ENCODE measurements at regions not wholly inside any gene's neighbourhood (a gene's known extent, or its start where the extent isn't known, plus 50 kb on each side); places are given as distances from the start of the nearest gene placed in this dataset.
A peak's percentile ranks its signal among the peaks of the same experiment; 100 is the strongest.
"Not testable (repeated sequence)": the region's sequence is repeated elsewhere in the genome, so short reads cannot be mapped to it uniquely, and the experiment has no call there.

DNA sequence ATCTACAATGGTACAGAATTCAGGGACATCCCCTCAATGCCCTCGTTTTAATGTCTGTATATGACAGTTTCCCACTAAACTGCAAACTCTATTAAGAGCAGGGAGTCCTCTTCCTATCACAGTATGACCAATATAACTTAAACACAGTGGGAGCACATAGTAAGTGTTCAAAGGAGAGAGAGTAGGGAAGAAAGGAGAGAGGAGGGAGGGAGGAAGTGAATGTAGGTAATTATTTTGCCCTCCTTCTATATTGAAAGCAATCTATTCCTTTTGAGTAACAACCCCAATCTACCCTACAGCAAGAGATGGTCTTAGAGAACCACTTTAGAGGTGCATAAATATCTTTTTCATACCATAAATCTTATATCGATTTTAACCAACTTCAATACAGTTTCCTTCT lies 121.4 kb downstream of the MRPL39 start:
- no peak for DNase-seq

- DNase-seq, result no peak
Measured at GRCh38 chr21:25467896-25468295, 139.4 kb downstream of the MRPL39 start.

DNA sequence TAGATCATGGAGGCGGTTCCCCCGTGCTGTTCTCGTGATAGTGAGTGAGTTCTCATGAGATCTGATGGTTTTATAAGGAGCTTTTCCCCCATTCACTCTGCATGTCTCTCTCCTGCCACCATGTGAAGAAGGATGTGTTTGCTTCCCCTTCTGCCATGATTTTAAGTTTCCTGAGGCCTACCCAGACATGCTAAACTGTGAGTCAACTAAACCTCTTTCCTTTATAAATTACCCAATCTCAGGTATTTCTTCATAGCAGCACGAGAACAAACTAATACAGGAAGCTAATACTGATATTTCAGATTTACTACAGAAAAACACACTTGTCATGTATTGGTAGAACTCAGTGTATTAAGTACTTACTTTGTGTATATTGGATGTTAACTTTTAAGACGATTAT lies 140.2 kb downstream of the MRPL39 start:
- not testable (repeated sequence) for DNase-seq

- DNase-seq, result no peak
Measured at GRCh38 chr21:25466470-25466869, 140.8 kb downstream of the MRPL39 start.

- DNase-seq, result no peak
Measured at GRCh38 chr21:25465263-25465662, 142.0 kb downstream of the MRPL39 start.

DNA sequence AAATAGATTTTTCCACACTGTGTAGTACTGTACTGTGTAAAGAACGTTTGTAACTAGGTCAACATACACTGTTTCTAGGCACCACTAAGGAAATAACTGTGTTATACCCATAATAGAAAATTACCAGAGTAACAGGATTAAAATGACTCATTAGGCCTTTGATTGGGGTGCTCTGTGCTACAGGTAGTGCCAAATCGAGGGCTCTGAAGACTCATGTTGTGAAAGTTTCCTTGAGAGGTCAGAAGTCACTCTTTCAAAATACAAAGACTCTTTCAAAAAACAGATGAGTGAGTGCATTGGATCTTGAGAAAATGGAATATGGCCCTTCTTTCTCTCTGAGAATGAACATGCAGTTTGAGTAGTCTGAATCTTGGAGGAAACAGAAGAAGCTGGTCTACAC lies 143.0 kb downstream of the MRPL39 start:
- DNase-seq, result no peak

DNA sequence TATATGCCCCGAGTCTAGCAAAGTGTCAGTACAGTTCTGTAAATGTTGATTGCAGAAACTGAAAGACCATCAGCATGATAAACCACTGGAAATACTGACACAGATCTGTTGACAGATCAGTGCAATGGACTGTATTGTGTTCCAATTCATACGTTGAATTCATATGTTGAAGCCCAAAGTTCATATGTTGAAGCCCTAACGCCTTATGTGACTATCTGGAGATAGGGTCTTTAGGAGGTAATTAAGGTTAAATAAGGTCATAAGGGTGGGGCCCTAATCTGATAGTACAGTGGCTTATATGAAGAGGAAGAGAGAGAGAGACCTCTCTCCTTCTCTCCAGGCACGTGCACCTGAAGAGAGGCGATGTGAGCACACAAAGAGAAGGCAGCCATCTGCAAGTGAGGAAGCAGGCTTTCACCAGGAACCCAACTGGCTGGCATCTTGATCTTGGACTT lies 144.7 kb downstream of the MRPL39 start:
- DNase-seq, result no peak

DNA sequence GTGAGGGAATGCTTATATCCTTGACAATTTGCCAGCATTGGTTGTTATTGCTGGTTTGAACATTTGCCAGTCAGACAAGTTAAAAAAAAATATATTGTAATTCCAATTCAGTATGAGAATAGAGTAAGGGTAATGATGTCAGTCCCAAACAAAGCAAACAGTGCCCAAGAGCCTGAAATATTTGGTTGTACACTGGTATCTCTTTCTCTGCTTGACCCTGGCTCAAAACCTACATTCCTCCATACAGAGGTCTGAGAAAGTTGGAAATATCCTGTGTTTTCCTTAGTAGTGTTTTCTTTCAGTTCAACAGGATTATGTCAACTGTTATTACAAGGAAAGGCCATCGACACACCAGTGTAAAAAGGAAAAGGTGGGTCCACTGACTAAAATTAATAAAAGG lies 145.6 kb downstream of the MRPL39 start:
- no peak for DNase-seq

- DNase-seq, result no peak
Measured at GRCh38 chr21:25459993-25460392, 147.3 kb downstream of the MRPL39 start.

DNA sequence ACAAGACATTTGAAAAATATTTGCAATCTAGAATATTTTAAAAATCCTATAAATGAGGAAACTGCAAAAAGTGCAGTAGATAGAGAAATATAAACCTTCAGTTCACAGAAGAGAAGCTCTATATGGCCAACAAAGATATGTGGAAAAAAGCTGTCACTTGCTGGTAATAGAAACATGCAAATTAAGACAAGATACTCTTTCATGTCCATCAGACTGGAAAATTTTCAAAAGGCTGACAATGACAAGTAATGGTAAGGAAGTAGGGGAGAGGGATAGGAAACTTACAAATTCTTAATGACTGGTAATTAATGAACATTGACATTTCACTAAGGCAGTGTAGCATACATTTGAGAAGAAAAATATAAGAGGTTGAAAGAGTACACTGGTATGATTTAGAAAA lies 147.9 kb downstream of the MRPL39 start:
- DNase-seq, result no peak

DNA sequence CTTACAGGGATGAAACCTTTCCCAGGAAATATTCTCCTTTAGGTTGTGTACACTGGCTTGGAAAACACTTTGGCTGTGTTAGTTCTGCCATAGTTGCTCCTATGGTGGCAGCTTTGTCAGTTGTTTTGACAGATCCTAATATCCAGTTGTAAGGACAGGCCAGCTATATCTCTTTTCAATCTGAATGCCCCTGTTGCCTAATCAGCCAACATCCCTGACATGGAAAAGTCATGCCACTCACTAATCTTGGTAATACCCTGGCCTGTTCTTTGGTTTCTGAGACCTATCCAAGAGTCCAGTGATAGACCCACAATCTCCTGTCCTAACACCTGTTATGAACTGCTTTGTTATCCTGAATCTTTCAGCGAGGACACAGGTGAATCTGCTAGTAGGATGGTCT lies 148.8 kb downstream of the MRPL39 start:
- no peak for DNase-seq

DNA sequence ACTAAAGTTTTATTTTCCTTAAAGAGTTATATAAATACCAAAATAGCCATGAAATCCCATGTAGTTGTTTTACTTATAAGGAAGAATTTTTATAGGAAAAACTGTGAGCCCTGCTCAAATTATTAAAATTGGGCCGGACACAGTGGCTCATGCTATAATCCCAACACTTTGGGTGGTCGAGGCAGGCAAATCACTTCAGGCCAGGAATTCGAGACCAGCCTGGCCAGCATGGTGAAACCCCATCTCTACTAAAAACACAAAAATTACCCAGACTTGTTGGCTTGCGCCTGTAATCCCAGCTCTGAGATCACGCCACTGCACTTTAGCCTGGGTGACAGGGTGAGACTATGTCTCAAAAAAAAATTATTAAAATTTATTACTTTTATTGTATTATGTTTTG lies 149.3 kb downstream of the MRPL39 start:
- no peak for DNase-seq

DNA sequence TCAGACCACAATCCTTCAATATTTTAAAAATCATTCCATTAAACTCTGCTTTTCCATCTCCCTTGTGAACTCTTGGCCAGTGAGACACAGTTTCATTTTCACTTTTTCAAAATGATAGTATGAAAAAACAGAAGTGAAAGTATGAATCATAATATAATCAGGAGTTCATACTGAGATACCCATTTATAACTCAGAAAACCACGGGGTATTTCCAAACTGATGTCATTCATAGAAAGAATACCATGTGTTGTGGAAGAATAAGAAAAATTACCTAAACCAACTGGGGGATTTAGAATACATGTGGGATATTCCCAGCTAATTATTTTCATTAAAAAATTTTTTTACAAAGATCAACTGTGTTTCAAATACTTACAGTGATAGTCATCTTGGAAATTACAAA lies 149.9 kb downstream of the MRPL39 start:
- peak; percentile 65 for DNase-seq

DNA sequence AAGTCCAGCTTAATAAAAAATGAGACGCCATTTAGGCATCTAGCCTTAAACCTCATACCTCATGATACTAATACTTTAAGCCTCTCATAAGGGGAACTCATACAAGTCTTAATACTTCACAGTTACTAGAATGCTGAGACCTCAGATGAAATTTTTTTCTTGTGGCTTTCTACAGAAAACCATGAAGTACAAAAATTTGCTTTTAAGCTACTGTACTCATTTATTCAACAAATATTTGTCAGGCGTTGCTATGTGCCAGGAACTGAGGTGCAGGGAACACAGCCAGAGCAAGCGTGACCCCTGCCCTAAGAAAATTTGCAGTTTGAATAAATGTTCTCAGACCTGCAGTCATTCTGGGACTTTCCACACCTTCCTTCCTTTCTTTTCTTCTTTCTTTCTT lies 150.6 kb downstream of the MRPL39 start:
- no peak for DNase-seq

DNA sequence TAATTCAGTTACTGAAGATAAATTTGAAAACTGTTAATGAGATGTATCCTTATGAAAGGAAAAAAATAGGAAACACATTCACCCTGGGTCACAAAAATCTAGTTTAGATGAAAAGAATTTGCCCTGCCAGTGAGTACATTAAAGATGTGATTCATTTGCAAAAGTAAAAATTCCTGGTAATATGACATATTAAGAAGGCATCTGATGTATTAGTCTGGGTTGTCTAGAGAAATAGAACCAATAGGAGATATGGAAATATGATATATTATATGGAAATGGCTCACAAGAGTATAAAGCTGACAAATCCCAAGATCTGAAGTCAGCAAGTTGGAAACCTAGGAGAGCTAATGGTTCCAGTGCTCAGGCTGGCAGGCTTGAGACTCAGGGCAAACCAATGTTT lies 153.8 kb downstream of the MRPL39 start:
- DNase-seq, result no peak

GRCh38 chr21:25449950-25450349 lies 157.3 kb downstream of the MRPL39 start:
- no peak for DNase-seq

- peak; percentile 48 for DNase-seq
Measured at GRCh38 chr21:25441835-25442234, 165.4 kb downstream of the MRPL39 start.

DNA sequence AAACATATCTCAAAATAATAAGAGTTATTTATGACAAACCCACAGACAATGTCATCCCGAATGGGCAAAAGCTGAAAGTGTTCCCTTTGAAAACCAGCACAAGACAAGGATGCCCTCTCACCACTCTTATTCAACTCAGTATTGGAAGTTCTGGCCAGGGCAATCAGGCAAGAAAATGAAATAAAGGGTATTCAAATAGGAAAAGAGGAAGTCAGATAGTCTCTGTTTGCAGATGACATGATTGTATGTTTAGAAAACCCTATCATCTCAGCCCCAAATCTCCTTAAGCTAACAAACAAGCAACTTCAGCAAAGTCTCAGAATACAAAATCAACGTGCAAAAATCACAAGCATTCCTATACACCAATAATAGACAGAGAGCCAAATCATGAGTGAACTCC lies 169.8 kb downstream of the MRPL39 start:
- not testable (repeated sequence) for DNase-seq

DNA sequence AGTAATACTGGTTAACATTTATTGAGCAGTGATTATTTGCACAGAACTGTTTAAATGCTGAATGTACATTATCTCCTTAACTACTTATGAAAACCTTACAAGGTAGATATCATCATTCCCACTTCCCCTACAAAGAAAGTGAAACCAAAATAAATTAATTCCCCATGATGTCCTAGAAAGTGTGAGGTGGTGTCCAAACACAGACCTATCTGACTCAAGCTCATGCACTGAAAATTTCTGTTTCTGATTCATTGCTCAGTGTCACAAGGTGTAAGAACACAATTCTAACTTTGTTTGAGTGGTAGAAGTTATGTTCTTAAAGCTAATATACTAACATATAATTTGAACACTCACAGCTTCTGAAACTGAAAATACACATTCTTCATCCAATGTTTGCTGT lies 178.7 kb downstream of the MRPL39 start:
- DNase-seq, result no peak

- DNase-seq, result no peak
Measured at GRCh38 chr21:25427828-25428227, 179.5 kb downstream of the MRPL39 start.

DNA sequence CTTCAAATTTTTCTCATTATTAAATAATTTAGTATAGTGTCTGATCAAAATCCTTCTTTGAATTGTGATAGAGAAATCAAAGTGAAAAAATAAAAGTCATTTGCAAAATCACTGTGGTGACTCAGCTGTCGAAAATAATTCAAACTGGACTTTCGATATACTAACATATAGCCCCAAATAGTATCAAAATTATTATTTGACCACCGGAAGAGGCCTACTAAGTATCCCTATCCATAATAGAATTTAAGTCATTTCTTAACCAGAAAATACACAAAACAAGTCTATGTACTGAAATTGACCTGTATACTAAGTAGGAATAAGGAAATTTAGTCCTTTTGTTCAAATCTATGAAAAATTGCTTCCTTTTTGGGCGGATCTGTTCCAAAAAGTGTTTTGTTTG lies 180.7 kb downstream of the MRPL39 start:
- DNase-seq, result no peak

DNA sequence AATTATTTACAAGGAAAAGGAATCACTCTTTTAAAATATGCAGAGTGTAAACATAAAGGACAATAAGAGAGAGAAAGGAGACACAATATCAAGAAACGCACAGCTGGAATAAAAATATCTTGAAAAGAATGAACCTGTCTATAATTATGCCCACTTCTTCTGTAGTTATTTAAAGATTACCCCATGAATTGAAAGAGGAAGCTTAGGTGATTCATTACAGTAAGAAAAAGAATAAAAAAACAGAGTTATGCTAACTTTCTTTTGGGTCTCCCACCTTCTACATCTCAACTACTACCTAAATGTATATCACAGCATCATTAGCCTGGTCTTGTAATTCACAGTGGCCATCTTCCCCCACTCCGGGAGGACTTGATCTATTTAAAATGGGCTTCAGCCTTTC lies 182.1 kb downstream of the MRPL39 start:
- DNase-seq, result no peak

- no peak for DNase-seq
Measured at GRCh38 chr21:25424634-25425033, 182.6 kb downstream of the MRPL39 start.

- no peak for DNase-seq
Measured at GRCh38 chr21:25424048-25424447, 183.2 kb downstream of the MRPL39 start.

GRCh38 chr21:25422610-25423608 lies 184.4 kb downstream of the MRPL39 start:
- no peak for DNase-seq

Data from hematopoietic multipotent progenitor cell treated with erythropoietin and hydrocortisone succinate and interleukin-3 and kit ligand, for 4 days (in vitro differentiated cells).